Nephron progenitor cell (in vitro differentiated cells): ENCODE measurements at regions not wholly inside any gene's neighbourhood (a gene's known extent, or its start where the extent isn't known, plus 50 kb on each side); places are given as distances from the start of the nearest gene placed in this dataset.
A peak's percentile ranks its signal among the peaks of the same experiment; 100 is the strongest.
"Not testable (repeated sequence)": the region's sequence is repeated elsewhere in the genome, so short reads cannot be mapped to it uniquely, and the experiment has no call there.

ENCODE experiments used
- DNase-seq: peaks from one replicate; pipeline ENCODE4 v3.0.0; 2021
- H3K27ac Mint-ChIP-seq: 2 replicates; pipeline ENCODE4 v1.8.0; 2021; ENCODE audit warnings: mild to moderate bottlenecking, moderate library complexity, mixed read lengths
- H3K27me3 Mint-ChIP-seq: 2 replicates; pipeline ENCODE4 v1.8.0; 2021; ENCODE audit warnings: mild to moderate bottlenecking, low read depth, mixed read lengths; ENCODE audit not compliant: poor library complexity
- H3K36me3 Mint-ChIP-seq: 2 replicates; pipeline ENCODE4 v1.8.0; 2021; ENCODE audit warnings: low read depth, mixed read lengths
- H3K4me1 Mint-ChIP-seq: 2 replicates; pipeline ENCODE4 v1.8.0; 2021; ENCODE audit warnings: mixed read lengths
- H3K4me3 Mint-ChIP-seq: 2 replicates; pipeline ENCODE4 v1.8.0; 2021; ENCODE audit warnings: mild to moderate bottlenecking, moderate library complexity, mixed read lengths
- H3K9me3 Mint-ChIP-seq: 2 replicates; pipeline ENCODE4 v1.8.0; 2021; ENCODE audit warnings: mild to moderate bottlenecking, moderate library complexity, mixed read lengths
- CTCF ChIP-seq: fragments of 200-600 bp; sonication (generic); IDR thresholded peaks from 2 replicates; pipeline ENCODE4 v1.5.0; 2021; ENCODE audit warnings: antibody characterized with exemption

GRCh38 chr18:75728621-75729020, 301.1 kb upstream of the SMIM21 start:
- no peak overlapping the region for H3K27ac Mint-ChIP-seq
- TF ChIP-seq CTCF: no peak
- peaks cover 7% of the 10 kb centered on the region for H3K27me3 Mint-ChIP-seq
- peaks cover 7% of the 10 kb centered on the region for H3K4me1 Mint-ChIP-seq
- H3K9me3 Mint-ChIP-seq: no peaks in the 10 kb centered on the region
- DNase-seq: no peak
- no peak overlapping the region for H3K4me3 Mint-ChIP-seq
- no peaks in the 10 kb centered on the region for H3K36me3 Mint-ChIP-seq

GRCh38 chr18:75727456-75727855, 300.0 kb upstream of the SMIM21 start:
- peak; percentile 55 for DNase-seq
- H3K9me3 Mint-ChIP-seq: no peaks in the 10 kb centered on the region
- H3K27ac Mint-ChIP-seq: no peak overlapping the region
- H3K4me3 Mint-ChIP-seq: no peak overlapping the region
- peak; percentile 39 for TF ChIP-seq CTCF
- peaks cover 7% of the 10 kb centered on the region for H3K27me3 Mint-ChIP-seq
- peaks cover 9% of the 10 kb centered on the region for H3K4me1 Mint-ChIP-seq
- H3K36me3 Mint-ChIP-seq: no peaks in the 10 kb centered on the region

GRCh38 chr18:75723521-75724340, 296.2 kb upstream of the SMIM21 start:
- Mint-ChIP-seq H3K4me1 (peaks cover 4% of the 10 kb centered on the region), H3K27ac (no peak overlapping the region), H3K4me3 (no peak overlapping the region), H3K9me3 (peaks cover 11% of the 10 kb centered on the region), H3K27me3 (peaks cover 7% of the 10 kb centered on the region), H3K36me3 (peaks cover 5% of the 10 kb centered on the region)
- TF ChIP-seq CTCF: no peak
- DNase-seq: no peak

- H3K27me3 Mint-ChIP-seq: peaks cover 6% of the 10 kb centered on the region
- no peak overlapping the region for H3K4me3 Mint-ChIP-seq
- no peak overlapping the region for H3K27ac Mint-ChIP-seq
- DNase-seq: no peak
- no peaks in the 10 kb centered on the region for H3K4me1 Mint-ChIP-seq
- no peaks in the 10 kb centered on the region for H3K36me3 Mint-ChIP-seq
- no peak for TF ChIP-seq CTCF
- H3K9me3 Mint-ChIP-seq: peaks cover 13% of the 10 kb centered on the region
These were observed 287.3 kb upstream of the SMIM21 start for GRCh38 chr18:75714766-75715165.

- DNase-seq, H3K36me3 Mint-ChIP-seq, H3K9me3 Mint-ChIP-seq, H3K27me3 Mint-ChIP-seq, H3K27ac Mint-ChIP-seq, H3K4me3 Mint-ChIP-seq, H3K4me1 Mint-ChIP-seq: not testable (repeated sequence)
These were observed 284.8 kb upstream of the SMIM21 start for GRCh38 chr18:75712124-75712867.

- Mint-ChIP-seq H3K4me3 (no peak overlapping the region), H3K27ac (no peak overlapping the region), H3K9me3 (peaks cover 38% of the 10 kb centered on the region), H3K36me3 (peaks cover 5% of the 10 kb centered on the region), H3K4me1 (no peaks in the 10 kb centered on the region), H3K27me3 (peaks cover 8% of the 10 kb centered on the region)
- DNase-seq: no peak
- TF ChIP-seq CTCF: no peak
These were observed 273.1 kb upstream of the SMIM21 start for GRCh38 chr18:75700561-75700960.
